ENCODE measurements at regions not wholly inside any gene's neighbourhood (a gene's known extent, or its start where the extent isn't known, plus 50 kb on each side); places are given as distances from the start of the nearest gene placed in this dataset.

- TF ChIP-seq ZNF121 (CRISPR knock-in tag; IDR thresholded peaks at IDR 0.05) (no peak), HDAC6 (IDR thresholded peaks at IDR 0.05; ENCODE audit: low read depth, low read length) (no peak), MLX (CRISPR knock-in tag; IDR thresholded peaks at IDR 0.05) (no peak), FOXK2 (IDR thresholded peaks at IDR 0.05) (no peak), ZNF687 (CRISPR knock-in tag; IDR thresholded peaks at IDR 0.05) (no peak), MEF2D (CRISPR knock-in tag; IDR thresholded peaks at IDR 0.05) (no peak), ZSCAN9 (CRISPR knock-in tag; IDR thresholded peaks at IDR 0.05; ENCODE audit: borderline replicate concordance) (no peak)
Observed at GRCh38 chr4:57364255-57364654, 254.1 kb upstream of the IGFBP7 start.

Data from HepG2 (cell line).